Liver (tissue), 8 donors: ENCODE measurements at regions not wholly inside any gene's neighbourhood (a gene's known extent, or its start where the extent isn't known, plus 50 kb on each side); places are given as distances from the start of the nearest gene placed in this dataset.

ENCODE experiments used
- DNase-seq: peaks from one replicate; pipeline ENCODE4 v3.0.0-alpha.2; 2017; ENCODE audit warnings: low spot score
- H3K27ac ChIP-seq, 2 donors: one replicate each; pipeline ENCODE4 v1.7.0; 2013; ENCODE audit warnings: inconsistent platforms in 2 of 2, low read length in 2 of 2, control low read depth in 1 of 2, low read depth in 1 of 2, mild to moderate bottlenecking in 1 of 2
- H3K27me3 ChIP-seq, 4 donors: one replicate each; pipeline versions ENCODE4 v1.6.1 to v1.7.0; 2013; ENCODE audit warnings: low read length in 3 of 4, inconsistent platforms in 1 of 4, mild to moderate bottlenecking in 1 of 4, moderate library complexity in 1 of 4; ENCODE audit not compliant: control insufficient read depth in 4 of 4, insufficient read depth in 4 of 4
- H3K36me3 ChIP-seq, 4 donors: one replicate each; pipeline versions ENCODE4 v1.6.1 to v1.7.0; 2013; ENCODE audit warnings: low read length in 3 of 4, mild to moderate bottlenecking in 3 of 4, low read depth in 1 of 4, moderate library complexity in 1 of 4; ENCODE audit not compliant: control insufficient read depth in 4 of 4, insufficient read depth in 3 of 4
- H3K4me1 ChIP-seq, 4 donors: one replicate each; pipeline versions ENCODE4 v1.6.1 to v1.7.0; 2013; ENCODE audit warnings: low read length in 3 of 4, mild to moderate bottlenecking in 3 of 4, moderate library complexity in 1 of 4; ENCODE audit not compliant: control insufficient read depth in 4 of 4, insufficient read depth in 4 of 4
- H3K4me3 ChIP-seq, 3 donors: one replicate each; pipeline versions ENCODE4 v1.6.1 to v1.7.0; 2013; ENCODE audit warnings: low read length in 3 of 3, control low read depth in 1 of 3, low read depth in 1 of 3, mild to moderate bottlenecking in 1 of 3
- H3K9ac ChIP-seq, 2 donors: one replicate each; pipeline ENCODE4 v1.7.0; 2013; ENCODE audit warnings: low read length in 2 of 2, mild to moderate bottlenecking in 2 of 2, moderate library complexity in 2 of 2, control low read depth in 1 of 2, low read depth in 1 of 2
- H3K9me3 ChIP-seq, 4 donors: one replicate each; pipeline versions ENCODE4 v1.6.1 to v1.7.0; 2013; ENCODE audit warnings: low read length in 3 of 4; ENCODE audit not compliant: control insufficient read depth in 4 of 4
- EGR1 ChIP-seq, 2 donors: IDR thresholded peaks; 2 replicates each; pipeline ENCODE4 v1.6.1; 2016 to 2018; ENCODE audit warnings: antibody characterized with exemption in 2 of 2, low read depth in 2 of 2
- FOXA1 ChIP-seq: IDR thresholded peaks from 2 replicates; pipeline ENCODE4 v1.6.1; 2016; ENCODE audit warnings: antibody characterized with exemption
- FOXA2 ChIP-seq: IDR thresholded peaks from 2 replicates; pipeline ENCODE4 v1.6.1; 2016; ENCODE audit warnings: antibody characterized with exemption
- GABPA ChIP-seq, 2 donors: IDR thresholded peaks in 1 of 2; conservative IDR thresholded peaks in 1 of 2; 2 replicates each; pipeline ENCODE4 v1.6.1; 2016; ENCODE audit warnings: antibody characterized with exemption in 2 of 2, mild to moderate bottlenecking in 1 of 2, moderate library complexity in 1 of 2
- HNF4A ChIP-seq, 2 donors: conservative IDR thresholded peaks; 2 replicates each; pipeline ENCODE4 v1.6.1; 2016; ENCODE audit warnings: antibody characterized with exemption in 2 of 2, mild to moderate bottlenecking in 2 of 2
- HNF4G ChIP-seq: IDR thresholded peaks from 2 replicates; pipeline ENCODE4 v1.6.1; 2016; ENCODE audit warnings: antibody characterized with exemption
- JUND ChIP-seq, 2 donors: IDR thresholded peaks; 2 replicates each; pipeline ENCODE4 v1.6.1; 2016; ENCODE audit warnings: antibody characterized with exemption in 2 of 2
- NR2F2 ChIP-seq: IDR thresholded peaks from 2 replicates; pipeline ENCODE4 v1.6.1; 2016; ENCODE audit warnings: antibody characterized with exemption
- RXRA ChIP-seq, 2 donors: IDR thresholded peaks; 2 replicates each; pipeline ENCODE4 v1.6.1; 2017 to 2018; ENCODE audit warnings: antibody characterized with exemption in 2 of 2, mild to moderate bottlenecking in 1 of 2
- TAF1 ChIP-seq: conservative IDR thresholded peaks from 2 replicates; pipeline ENCODE4 v1.6.1; 2016; ENCODE audit warnings: antibody characterized with exemption, mild to moderate bottlenecking
- YY1 ChIP-seq: IDR thresholded peaks from 2 replicates; pipeline ENCODE4 v1.6.1; 2016; ENCODE audit warnings: antibody characterized with exemption, mild to moderate bottlenecking
- ZBTB33 ChIP-seq: IDR thresholded peaks from 2 replicates; pipeline ENCODE4 v1.6.1; 2016; ENCODE audit warnings: antibody characterized with exemption
- WGBS: extraction: QIAGEN DNeasy Blood & Tissue Kit; methylation state at CpG from one replicate; pipeline ENCODE4 v1.1.7; 2013; 5-methylcytosine and 5-hydroxymethylcytosine counted together
- TF ChIP-seq, protein P1 (sequence below): IDR thresholded peaks from 2 replicates; pipeline ENCODE4 v1.6.1; 2016; ENCODE audit warnings: antibody characterized with exemption, mild to moderate bottlenecking
- TF ChIP-seq, protein P2 (sequence below): fragments of 150-350 bp; IDR thresholded peaks from 2 replicates; pipeline ENCODE4 v1.5.1; 2017; ENCODE audit warnings: improper control_type of control experiment, low read depth, low read length; ENCODE audit not compliant: missing input control
- TF ChIP-seq, protein P3 (sequence below): IDR thresholded peaks from 2 replicates; pipeline ENCODE4 v1.6.1; 2016; ENCODE audit warnings: antibody characterized with exemption
- donor health status: healthy.
- donor health status: healthy.
- donor health status: healthy.
- donor health status: healthy.
- donor health status: healthy.

DNA sequence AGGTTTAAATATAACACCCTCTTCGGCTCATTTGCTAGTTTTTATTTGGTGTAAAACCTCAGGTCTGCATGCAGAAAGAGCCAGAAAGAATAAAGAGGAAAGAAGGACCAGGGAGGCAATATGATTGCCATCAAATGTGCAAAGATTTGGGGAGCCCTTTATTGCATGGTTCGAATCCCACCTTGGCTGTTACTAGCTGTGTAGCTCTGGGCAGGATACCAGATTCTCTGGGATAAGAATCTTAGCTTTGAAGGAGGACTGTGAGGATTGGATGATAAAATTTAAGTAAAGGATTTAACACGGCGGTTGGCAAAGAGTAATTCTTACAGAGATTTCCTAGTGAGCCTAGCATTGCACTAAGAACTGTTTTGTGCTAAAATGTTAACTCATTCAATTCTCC lies 510.2 kb upstream of the LCORL start:
- TF ChIP-seq YY1 (no peak), TAF1 (no peak), FOXA1 (no peak), HNF4G (no peak), JUND (IDR thresholded peaks at IDR 0.05) (no peak), EGR1 (IDR thresholded peaks at IDR 0.05; ENCODE audit: low read depth in 2 of 2) (no peak)
- TF ChIP-seq, protein P1, sequence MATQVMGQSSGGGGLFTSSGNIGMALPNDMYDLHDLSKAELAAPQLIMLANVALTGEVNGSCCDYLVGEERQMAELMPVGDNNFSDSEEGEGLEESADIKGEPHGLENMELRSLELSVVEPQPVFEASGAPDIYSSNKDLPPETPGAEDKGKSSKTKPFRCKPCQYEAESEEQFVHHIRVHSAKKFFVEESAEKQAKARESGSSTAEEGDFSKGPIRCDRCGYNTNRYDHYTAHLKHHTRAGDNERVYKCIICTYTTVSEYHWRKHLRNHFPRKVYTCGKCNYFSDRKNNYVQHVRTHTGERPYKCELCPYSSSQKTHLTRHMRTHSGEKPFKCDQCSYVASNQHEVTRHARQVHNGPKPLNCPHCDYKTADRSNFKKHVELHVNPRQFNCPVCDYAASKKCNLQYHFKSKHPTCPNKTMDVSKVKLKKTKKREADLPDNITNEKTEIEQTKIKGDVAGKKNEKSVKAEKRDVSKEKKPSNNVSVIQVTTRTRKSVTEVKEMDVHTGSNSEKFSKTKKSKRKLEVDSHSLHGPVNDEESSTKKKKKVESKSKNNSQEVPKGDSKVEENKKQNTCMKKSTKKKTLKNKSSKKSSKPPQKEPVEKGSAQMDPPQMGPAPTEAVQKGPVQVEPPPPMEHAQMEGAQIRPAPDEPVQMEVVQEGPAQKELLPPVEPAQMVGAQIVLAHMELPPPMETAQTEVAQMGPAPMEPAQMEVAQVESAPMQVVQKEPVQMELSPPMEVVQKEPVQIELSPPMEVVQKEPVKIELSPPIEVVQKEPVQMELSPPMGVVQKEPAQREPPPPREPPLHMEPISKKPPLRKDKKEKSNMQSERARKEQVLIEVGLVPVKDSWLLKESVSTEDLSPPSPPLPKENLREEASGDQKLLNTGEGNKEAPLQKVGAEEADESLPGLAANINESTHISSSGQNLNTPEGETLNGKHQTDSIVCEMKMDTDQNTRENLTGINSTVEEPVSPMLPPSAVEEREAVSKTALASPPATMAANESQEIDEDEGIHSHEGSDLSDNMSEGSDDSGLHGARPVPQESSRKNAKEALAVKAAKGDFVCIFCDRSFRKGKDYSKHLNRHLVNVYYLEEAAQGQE = no peak
- TF ChIP-seq, protein P2, sequence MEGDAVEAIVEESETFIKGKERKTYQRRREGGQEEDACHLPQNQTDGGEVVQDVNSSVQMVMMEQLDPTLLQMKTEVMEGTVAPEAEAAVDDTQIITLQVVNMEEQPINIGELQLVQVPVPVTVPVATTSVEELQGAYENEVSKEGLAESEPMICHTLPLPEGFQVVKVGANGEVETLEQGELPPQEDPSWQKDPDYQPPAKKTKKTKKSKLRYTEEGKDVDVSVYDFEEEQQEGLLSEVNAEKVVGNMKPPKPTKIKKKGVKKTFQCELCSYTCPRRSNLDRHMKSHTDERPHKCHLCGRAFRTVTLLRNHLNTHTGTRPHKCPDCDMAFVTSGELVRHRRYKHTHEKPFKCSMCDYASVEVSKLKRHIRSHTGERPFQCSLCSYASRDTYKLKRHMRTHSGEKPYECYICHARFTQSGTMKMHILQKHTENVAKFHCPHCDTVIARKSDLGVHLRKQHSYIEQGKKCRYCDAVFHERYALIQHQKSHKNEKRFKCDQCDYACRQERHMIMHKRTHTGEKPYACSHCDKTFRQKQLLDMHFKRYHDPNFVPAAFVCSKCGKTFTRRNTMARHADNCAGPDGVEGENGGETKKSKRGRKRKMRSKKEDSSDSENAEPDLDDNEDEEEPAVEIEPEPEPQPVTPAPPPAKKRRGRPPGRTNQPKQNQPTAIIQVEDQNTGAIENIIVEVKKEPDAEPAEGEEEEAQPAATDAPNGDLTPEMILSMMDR = no peak
- Histone ChIP-seq H3K36me3 (no peaks in the 10 kb centered on the region), H3K4me3 (no peak overlapping the region), H3K27ac (no peak overlapping the region), H3K4me1 (no peaks in the 10 kb centered on the region), H3K9ac (no peak overlapping the region), H3K9me3 (peaks cover 0 to 2% (median 0%) of the 10 kb centered on the region in 4 donors), H3K27me3 (peaks cover 0 to 3% (median 0%) of the 10 kb centered on the region in 4 donors)
- WGBS = 82% methylated on average over 4 of the region's 4 CpGs
- no peak for DNase-seq

GRCh38 chr4:18529482-18529881 lies 507.9 kb upstream of the LCORL start:
- Histone ChIP-seq H3K36me3 (no peaks in the 10 kb centered on the region), H3K9me3 (peaks cover 0 to 2% (median 0%) of the 10 kb centered on the region in 4 donors), H3K27me3 (no peaks in the 10 kb centered on the region), H3K27ac (no peak overlapping the region), H3K4me1 (no peaks in the 10 kb centered on the region), H3K4me3 (no peak overlapping the region), H3K9ac (no peak overlapping the region)
- TF ChIP-seq ZBTB33 = no peak
- no peak for TF ChIP-seq FOXA2
- TF ChIP-seq TAF1 = no peak
- no peak for TF ChIP-seq NR2F2
- no peak for TF ChIP-seq HNF4G
- TF ChIP-seq, protein P3, sequence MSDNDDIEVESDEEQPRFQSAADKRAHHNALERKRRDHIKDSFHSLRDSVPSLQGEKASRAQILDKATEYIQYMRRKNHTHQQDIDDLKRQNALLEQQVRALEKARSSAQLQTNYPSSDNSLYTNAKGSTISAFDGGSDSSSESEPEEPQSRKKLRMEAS = no peak
- TF ChIP-seq HNF4A (conservative IDR thresholded peaks at IDR 0.05) = no peak
- TF ChIP-seq, protein P2 = no peak
- TF ChIP-seq, protein P1 = no peak
- TF ChIP-seq RXRA (IDR thresholded peaks at IDR 0.05) = no peak
- TF ChIP-seq JUND (IDR thresholded peaks at IDR 0.05) = no peak
- TF ChIP-seq GABPA (IDR thresholded peaks at IDR 0.05 in 1 of 2, conservative IDR thresholded peaks at IDR 0.05 in 1 of 2) = no peak
- no peak for DNase-seq
